ENCODE measurements at regions not wholly inside any gene's neighbourhood (a gene's known extent, or its start where the extent isn't known, plus 50 kb on each side); places are given as distances from the start of the nearest gene placed in this dataset.

- TF ChIP-seq CTCF (IDR thresholded peaks at IDR 0.05) (no peak), POLR2A (IDR thresholded peaks at IDR 0.05) (no peak)
These were observed 219.8 kb upstream of the STXBP5 start for GRCh38 chr6:146984251-146984924.
